Activated T-cell treated with anti-CD3 and anti-CD28 coated beads, Interleukin-2, amount 50 U/mL, for 48 hours (primary cell): ENCODE measurements at regions not wholly inside any gene's neighbourhood (a gene's known extent, or its start where the extent isn't known, plus 50 kb on each side); places are given as distances from the start of the nearest gene placed in this dataset.
"Not testable (repeated sequence)": the region's sequence is repeated elsewhere in the genome, so short reads cannot be mapped to it uniquely, and the experiment has no call there.

ENCODE experiments used
- DNase-seq, 2 experiments: peaks; one replicate each; pipeline ENCODE4 v3.0.0-alpha.2; 2020

- no peak for DNase-seq
Measured at GRCh38 chr1:38658883-38659282, 200.7 kb downstream of the RRAGC start.

- no peak for DNase-seq
Measured at GRCh38 chr1:38657873-38658272, 201.7 kb downstream of the RRAGC start.

GRCh38 chr1:38657207-38657840, 202.2 kb downstream of the RRAGC start:
- no peak for DNase-seq

GRCh38 chr1:38656726-38657125, 202.8 kb downstream of the RRAGC start:
- DNase-seq = no peak

DNA sequence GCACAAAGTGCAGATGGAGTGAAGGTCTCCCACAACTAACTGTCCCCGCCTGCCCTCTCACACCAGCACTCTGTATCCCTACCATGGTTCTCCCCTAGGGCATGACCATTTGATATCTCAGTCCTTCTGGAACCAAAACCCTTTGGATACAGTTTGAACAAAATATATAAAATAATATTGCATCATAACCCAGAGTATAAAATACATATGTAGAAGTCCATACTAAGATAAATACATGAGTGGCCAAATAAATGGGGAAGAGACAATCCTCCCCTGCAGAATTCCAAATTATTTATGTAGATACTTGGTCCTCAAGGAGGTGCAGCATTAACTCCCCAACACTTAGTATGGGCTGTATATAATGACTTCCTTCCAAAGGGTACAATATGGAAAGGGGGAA, 207.4 kb downstream of the RRAGC start:
- DNase-seq = no peak

- DNase-seq = no peak
Measured at GRCh38 chr1:38651669-38652068, 207.9 kb downstream of the RRAGC start.

GRCh38 chr1:38648417-38648816, 211.2 kb downstream of the RRAGC start:
- no peak for DNase-seq

GRCh38 chr1:38647341-38647740, 212.2 kb downstream of the RRAGC start:
- DNase-seq = not testable (repeated sequence)

- DNase-seq = no peak
Measured at GRCh38 chr1:38644092-38644491, 215.5 kb downstream of the RRAGC start.

DNA sequence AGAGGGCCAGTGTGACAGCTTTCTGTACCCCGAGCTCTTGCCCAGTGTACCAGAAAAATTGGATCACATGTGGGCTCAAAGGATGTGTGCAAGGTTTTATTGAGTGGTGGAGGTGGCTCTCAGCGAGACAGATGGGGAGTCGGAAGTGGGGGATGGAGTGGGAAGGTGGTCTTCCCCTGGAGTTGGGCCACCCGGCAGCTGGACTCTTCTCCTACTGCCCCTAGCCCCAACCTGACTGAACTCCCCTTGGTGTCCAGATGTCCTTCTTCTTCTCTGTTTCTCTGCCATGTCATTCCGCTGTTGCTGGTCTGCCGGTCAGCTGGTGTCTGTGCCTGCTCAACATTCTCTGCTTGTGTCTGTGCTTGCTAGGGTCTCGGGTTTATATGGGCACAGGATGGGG, 217.9 kb downstream of the RRAGC start:
- no peak for DNase-seq

GRCh38 chr1:38640371-38640770, 219.2 kb downstream of the RRAGC start:
- DNase-seq = no peak

GRCh38 chr1:38628241-38628640, 231.3 kb downstream of the RRAGC start:
- no peak for DNase-seq

GRCh38 chr1:38625939-38626338, 233.6 kb downstream of the RRAGC start:
- no peak for DNase-seq

GRCh38 chr1:38624336-38625039, 235.1 kb downstream of the RRAGC start:
- no peak for DNase-seq

DNA sequence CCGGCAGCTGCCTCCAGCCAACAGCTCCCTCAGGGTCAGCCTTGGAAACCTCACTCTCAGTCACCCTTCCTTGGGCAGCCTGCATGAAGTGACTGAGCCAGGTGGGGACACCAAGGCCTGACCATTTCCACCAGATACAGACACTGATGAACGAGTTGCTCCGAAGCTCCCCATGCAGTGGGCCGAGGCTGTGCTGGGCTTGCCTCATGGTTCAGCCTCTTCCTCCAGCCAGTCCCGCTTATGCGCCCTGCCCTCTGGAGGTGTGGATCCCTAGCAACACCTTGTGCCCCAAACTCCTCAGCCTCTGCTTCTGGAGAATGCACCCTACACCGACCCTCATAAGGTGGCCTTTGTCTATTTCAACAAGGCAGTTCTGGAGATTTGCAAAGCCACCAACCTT, 236.0 kb downstream of the RRAGC start:
- no peak for DNase-seq

GRCh38 chr1:38622197-38622596, 237.4 kb downstream of the RRAGC start:
- no peak for DNase-seq

GRCh38 chr1:38616846-38617245, 242.7 kb downstream of the RRAGC start:
- DNase-seq = no peak

GRCh38 chr1:38615680-38616079, 243.9 kb downstream of the RRAGC start:
- DNase-seq = no peak

DNA sequence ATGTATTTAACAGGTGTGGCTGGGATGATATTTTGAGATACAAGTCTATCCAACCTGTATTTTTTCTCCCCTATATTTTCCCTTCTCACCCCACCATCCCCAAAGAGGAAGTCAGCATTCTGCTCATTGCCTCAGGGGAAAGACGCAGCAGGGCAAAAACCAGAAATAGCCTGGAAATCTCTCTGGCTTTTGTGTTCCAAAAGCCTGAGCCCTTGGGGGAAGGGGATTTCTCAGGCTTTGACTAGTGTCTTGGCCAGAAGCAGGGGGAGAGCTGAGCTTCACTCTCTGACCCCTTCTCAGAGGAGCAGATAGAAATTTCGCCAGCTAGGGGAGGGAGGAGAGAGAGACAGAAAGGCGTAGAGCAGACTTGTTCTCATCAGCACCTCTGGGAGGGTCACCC, 244.7 kb downstream of the RRAGC start:
- DNase-seq = no peak

GRCh38 chr1:38613996-38614395, 245.6 kb downstream of the RRAGC start:
- no peak for DNase-seq

DNA sequence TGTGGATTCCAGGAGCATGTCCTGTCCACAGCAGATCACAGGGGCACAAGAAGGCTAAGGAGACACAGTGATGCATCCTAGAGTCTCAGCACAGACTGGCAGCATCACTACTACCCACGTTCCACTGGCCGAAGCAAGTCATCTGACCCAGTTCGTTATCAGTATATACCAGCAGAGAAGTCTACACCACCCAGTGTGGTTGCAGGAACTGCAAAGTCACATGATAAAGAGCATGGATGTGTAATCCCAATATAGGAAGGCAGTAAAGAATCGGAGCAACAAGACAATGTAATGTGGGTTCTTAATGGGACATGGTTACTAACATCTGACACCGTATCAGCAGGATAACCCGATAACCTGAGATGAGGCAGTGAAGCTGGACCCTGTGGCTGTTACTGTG, 246.6 kb downstream of the RRAGC start:
- DNase-seq = no peak

- DNase-seq = no peak
Measured at GRCh38 chr1:38611664-38612211, 247.8 kb downstream of the RRAGC start.

DNA sequence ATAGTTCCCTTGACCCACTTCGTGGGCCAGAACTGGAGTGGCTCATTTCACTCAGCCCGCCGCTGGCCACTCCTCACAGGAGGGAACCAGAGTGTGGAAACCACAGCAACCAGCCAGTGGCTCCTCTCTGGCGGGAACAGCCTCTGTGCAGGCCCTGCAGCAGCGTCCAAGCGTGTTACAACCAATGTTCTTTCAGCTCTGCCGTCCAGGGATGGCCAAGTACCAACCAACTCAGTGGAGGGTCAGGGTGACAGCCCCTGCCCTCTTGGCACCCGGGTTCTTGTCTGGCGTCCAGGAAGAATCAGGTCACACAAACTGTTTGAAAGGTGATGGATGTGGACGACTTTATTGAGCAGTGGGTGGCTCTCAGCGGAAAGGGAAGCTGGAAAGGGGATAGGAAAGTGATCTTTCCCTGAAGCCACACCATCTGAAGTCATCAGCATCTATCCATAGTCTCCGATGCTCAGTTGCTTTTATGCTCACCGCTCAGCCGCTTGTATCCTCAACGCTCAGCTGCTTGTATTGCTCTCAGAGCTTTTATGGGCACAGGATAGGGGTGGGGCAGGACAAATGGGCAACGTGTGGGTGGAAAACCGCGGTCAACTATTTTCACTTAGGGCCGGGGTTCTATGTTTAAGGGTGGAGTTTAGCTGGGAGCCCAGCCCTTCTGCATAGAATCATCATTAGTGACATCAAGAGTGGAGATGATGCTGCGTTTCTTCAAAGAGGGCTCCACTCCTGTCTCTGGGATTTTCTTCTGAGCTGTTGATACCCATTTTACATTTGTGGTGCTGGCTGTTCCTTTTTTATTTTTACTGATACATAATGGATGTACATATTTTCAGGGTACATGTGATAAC, 250.2 kb downstream of the RRAGC start:
- no peak for DNase-seq
